Esophagus muscularis mucosa (tissue), 4 donors: ENCODE measurements at regions not wholly inside any gene's neighbourhood (a gene's known extent, or its start where the extent isn't known, plus 50 kb on each side); places are given as distances from the start of the nearest gene placed in this dataset.

ENCODE experiments used
- DNase-seq: peaks from one replicate; pipeline ENCODE4 v3.0.0-alpha.2; 2017; ENCODE audit errors: extremely low spot score
- H3K27ac ChIP-seq, 4 donors: fragments of 200-600 bp; sonication (generic); replicated peaks in 1 of 4; 1 replicate in 3 of 4; 2 replicates in 1 of 4; pipeline ENCODE4 v1.5.1; 2016 to 2019; ENCODE audit warnings: mild to moderate bottlenecking in 1 of 4
- H3K27me3 ChIP-seq, 4 donors: fragments of 200-600 bp; sonication (generic); one replicate each; pipeline versions ENCODE4 v1.5.1 to v1.6.0; 2016 to 2019
- H3K36me3 ChIP-seq, 4 donors: fragments of 200-600 bp; sonication (generic); one replicate each; pipeline ENCODE4 v1.5.1; 2016 to 2019
- H3K4me1 ChIP-seq, 4 donors: fragments of 200-600 bp; sonication (generic); one replicate each; pipeline ENCODE4 v1.5.1; 2016 to 2019
- H3K4me3 ChIP-seq, 4 donors: fragments of 200-600 bp; sonication (generic); 1 replicate in 2 of 4; 2 replicates in 2 of 4; pipeline ENCODE4 v1.5.1; 2016 to 2019; ENCODE audit warnings: mild to moderate bottlenecking in 4 of 4, moderate library complexity in 1 of 4
- H3K9me3 ChIP-seq, 4 donors: fragments of 200-600 bp; sonication (generic); 1 replicate in 3 of 4; 2 replicates in 1 of 4; pipeline ENCODE4 v1.5.1; 2016 to 2019
- CTCF ChIP-seq, 3 experiments: fragments of 200-600 bp in 2 of 3; fragments of 450-650 bp in 1 of 3; sonication (generic) in 2 of 3; IDR thresholded peaks; one replicate each; pipeline ENCODE4 v1.5.1; 2017 to 2019; ENCODE audit warnings: antibody characterized with exemption in 3 of 3, mild to moderate bottlenecking in 2 of 3, moderate library complexity in 1 of 3
- EP300 ChIP-seq: sonication (generic); formaldehyde crosslinking; IDR thresholded peaks from one replicate; pipeline ENCODE4 v1.6.1; 2017; ENCODE audit warnings: antibody characterized with exemption
- POLR2A ChIP-seq: fragments of 450-650 bp; IDR thresholded peaks from one replicate; pipeline ENCODE4 v1.6.1; 2017; ENCODE audit warnings: antibody characterized with exemption, moderate library complexity, mild to moderate bottlenecking, low read depth
- POLR2AphosphoS5 ChIP-seq, 2 donors: sonication (generic); formaldehyde crosslinking; IDR thresholded peaks; one replicate each; pipeline ENCODE4 v1.6.1; 2017; ENCODE audit warnings: antibody characterized with exemption in 2 of 2
- WGBS: methylation state at CpG from one replicate; pipeline ENCODE4 v1.1.5; 2018; 5-methylcytosine and 5-hydroxymethylcytosine counted together
- intact Hi-C: fragments of 100-400 bp; cut with DNase I; formaldehyde crosslinking; loops from one replicate; pipeline ENCODE4 v1.15.1; 2023

GRCh38 chr12:40157336-40157735, 51.5 kb upstream of the SLC2A13 start:
- no peaks in the 10 kb centered on the region for H3K9me3 ChIP-seq
- no peaks in the 10 kb centered on the region for H3K36me3 ChIP-seq
- 52% methylated on average over 3 of the region's 3 CpGs for WGBS
- no peak for DNase-seq
- TF ChIP-seq CTCF (IDR thresholded peaks at IDR 0.05) (no peak), POLR2AphosphoS5 (IDR thresholded peaks at IDR 0.05) (no peak), EP300 (no peak), POLR2A (no peak)
- H3K4me3 ChIP-seq, result no peak overlapping the region
- H3K27ac ChIP-seq, result no peak overlapping the region
- H3K4me1 ChIP-seq, result peaks cover 0 to 21% (median 5%) of the 10 kb centered on the region in 4 donors
- intact Hi-C loops, result no loop called here
- H3K27me3 ChIP-seq, result no peaks in the 10 kb centered on the region

GRCh38 chr12:40156021-40156764, 50.3 kb upstream of the SLC2A13 start:
- H3K36me3 ChIP-seq, result no peaks in the 10 kb centered on the region
- intact Hi-C loops, result no loop called here
- H3K27me3 ChIP-seq, result no peaks in the 10 kb centered on the region
- 48% methylated on average over 5 of the region's 5 CpGs for WGBS
- peaks cover 0 to 21% (median 5%) of the 10 kb centered on the region in 4 donors for H3K4me1 ChIP-seq
- no peak for DNase-seq
- H3K4me3 ChIP-seq, result no peak overlapping the region
- no peak overlapping the region for H3K27ac ChIP-seq
- no peaks in the 10 kb centered on the region for H3K9me3 ChIP-seq
- no peak for TF ChIP-seq POLR2A
